ENCODE measurements at regions not wholly inside any gene's neighbourhood (a gene's known extent, or its start where the extent isn't known, plus 50 kb on each side); places are given as distances from the start of the nearest gene placed in this dataset.

DNA sequence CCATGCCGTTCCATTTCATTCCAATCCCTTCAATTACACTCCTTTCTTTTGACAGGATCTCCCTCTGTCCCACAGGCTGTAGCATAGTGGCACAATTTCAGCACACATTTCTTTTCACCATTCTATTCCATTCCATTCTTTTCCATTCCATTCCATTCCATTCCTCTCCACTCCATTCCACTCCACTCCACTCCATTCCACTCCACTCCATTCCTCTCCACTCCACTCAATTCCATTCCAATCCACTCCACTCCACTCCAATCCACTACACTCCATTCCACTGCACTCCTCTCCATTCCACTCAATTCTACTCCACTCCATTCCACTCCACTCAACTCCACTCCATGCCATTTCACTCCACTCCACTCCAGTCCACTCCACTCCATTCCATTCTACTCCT lies 1495.1 kb downstream of the TSPY10 start:
- TF ChIP-seq, protein P1, sequence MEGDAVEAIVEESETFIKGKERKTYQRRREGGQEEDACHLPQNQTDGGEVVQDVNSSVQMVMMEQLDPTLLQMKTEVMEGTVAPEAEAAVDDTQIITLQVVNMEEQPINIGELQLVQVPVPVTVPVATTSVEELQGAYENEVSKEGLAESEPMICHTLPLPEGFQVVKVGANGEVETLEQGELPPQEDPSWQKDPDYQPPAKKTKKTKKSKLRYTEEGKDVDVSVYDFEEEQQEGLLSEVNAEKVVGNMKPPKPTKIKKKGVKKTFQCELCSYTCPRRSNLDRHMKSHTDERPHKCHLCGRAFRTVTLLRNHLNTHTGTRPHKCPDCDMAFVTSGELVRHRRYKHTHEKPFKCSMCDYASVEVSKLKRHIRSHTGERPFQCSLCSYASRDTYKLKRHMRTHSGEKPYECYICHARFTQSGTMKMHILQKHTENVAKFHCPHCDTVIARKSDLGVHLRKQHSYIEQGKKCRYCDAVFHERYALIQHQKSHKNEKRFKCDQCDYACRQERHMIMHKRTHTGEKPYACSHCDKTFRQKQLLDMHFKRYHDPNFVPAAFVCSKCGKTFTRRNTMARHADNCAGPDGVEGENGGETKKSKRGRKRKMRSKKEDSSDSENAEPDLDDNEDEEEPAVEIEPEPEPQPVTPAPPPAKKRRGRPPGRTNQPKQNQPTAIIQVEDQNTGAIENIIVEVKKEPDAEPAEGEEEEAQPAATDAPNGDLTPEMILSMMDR (IDR thresholded peaks at IDR 0.05): no peak
- TF ChIP-seq POLR2A (IDR thresholded peaks at IDR 0.05): no peak
- Histone ChIP-seq H3K9me3 (no peaks in the 10 kb centered on the region), H3K36me3 (no peaks in the 10 kb centered on the region)

DNA sequence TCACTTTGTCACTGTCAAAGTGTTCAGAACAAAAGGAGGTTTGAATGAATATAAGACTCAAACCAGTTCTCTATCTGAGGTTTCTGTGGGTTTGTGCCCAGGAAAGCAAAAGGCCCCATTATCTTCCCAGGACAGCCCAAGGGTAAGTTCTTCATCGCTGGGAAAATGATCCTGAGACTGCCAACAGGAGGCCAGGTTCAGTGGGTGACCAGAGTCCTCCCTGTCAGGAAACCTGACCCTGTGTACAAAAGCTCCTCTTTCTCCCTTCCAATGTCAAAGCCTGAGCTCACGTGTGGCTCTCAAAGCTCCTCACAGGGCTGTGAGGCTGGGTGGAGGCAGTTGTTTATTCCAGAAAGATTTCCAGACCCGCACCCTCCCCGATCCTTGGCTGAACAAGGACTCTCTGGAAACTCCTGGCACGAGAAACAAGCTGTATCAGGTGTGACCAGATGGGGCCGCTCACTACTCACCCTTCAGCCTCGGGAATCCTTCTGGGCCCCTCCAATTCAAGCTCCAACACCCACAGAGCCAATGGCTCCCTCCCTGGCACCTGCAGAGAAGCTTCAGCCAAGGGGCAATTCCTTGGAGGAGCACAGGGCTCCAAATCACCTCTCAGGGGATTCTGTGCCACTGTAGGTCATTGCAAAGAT lies 1516.7 kb downstream of the TSPY10 start:
- no peaks in the 10 kb centered on the region for H3K36me3 ChIP-seq
- TF ChIP-seq, protein P1 (IDR thresholded peaks at IDR 0.05): no peak
- no peak for TF ChIP-seq POLR2A (IDR thresholded peaks at IDR 0.05)
- H3K9me3 ChIP-seq: no peaks in the 10 kb centered on the region
- no peak overlapping the region for H3K4me3 ChIP-seq
- no peaks in the 10 kb centered on the region for H3K4me1 ChIP-seq
- no peak for DNase-seq
- H3K27me3 ChIP-seq: no peaks in the 10 kb centered on the region
- H3K27ac ChIP-seq: no peak overlapping the region

More for the DNA sequence above, 1495.1 kb downstream of the TSPY10 start:
- no peak overlapping the region for H3K27ac ChIP-seq
- no peaks in the 10 kb centered on the region for H3K27me3 ChIP-seq
- H3K4me1 ChIP-seq: no peaks in the 10 kb centered on the region
- no peak for DNase-seq
- H3K4me3 ChIP-seq: no peak overlapping the region

GRCh38 chrY:11063486-11063885 lies 1535.8 kb downstream of the TSPY10 start:
- DNase-seq: no peak
- H3K4me3 ChIP-seq: no peak overlapping the region
- H3K27ac ChIP-seq: no peak overlapping the region
- H3K9me3 ChIP-seq: no peaks in the 10 kb centered on the region
- no peaks in the 10 kb centered on the region for H3K27me3 ChIP-seq
- no peak for TF ChIP-seq POLR2A (IDR thresholded peaks at IDR 0.05)
- TF ChIP-seq, protein P1 (IDR thresholded peaks at IDR 0.05): no peak
- no peaks in the 10 kb centered on the region for H3K4me1 ChIP-seq
- no peaks in the 10 kb centered on the region for H3K36me3 ChIP-seq

GRCh38 chrY:11063960-11064359 lies 1536.3 kb downstream of the TSPY10 start:
- no peaks in the 10 kb centered on the region for H3K27me3 ChIP-seq
- TF ChIP-seq, protein P1 (IDR thresholded peaks at IDR 0.05): no peak
- no peak for TF ChIP-seq POLR2A (IDR thresholded peaks at IDR 0.05)
- no peaks in the 10 kb centered on the region for H3K9me3 ChIP-seq
- DNase-seq: no peak
- H3K4me1 ChIP-seq: no peaks in the 10 kb centered on the region
- H3K4me3 ChIP-seq: no peak overlapping the region
- H3K27ac ChIP-seq: no peak overlapping the region
- no peaks in the 10 kb centered on the region for H3K36me3 ChIP-seq

- TF ChIP-seq, protein P1 (IDR thresholded peaks at IDR 0.05): no peak
- no peak for TF ChIP-seq POLR2A (IDR thresholded peaks at IDR 0.05)
- H3K4me3 ChIP-seq: no peak overlapping the region
- no peak for DNase-seq
- H3K9me3 ChIP-seq: no peaks in the 10 kb centered on the region
- no peaks in the 10 kb centered on the region for H3K36me3 ChIP-seq
- no peak overlapping the region for H3K27ac ChIP-seq
- H3K27me3 ChIP-seq: no peaks in the 10 kb centered on the region
- no peaks in the 10 kb centered on the region for H3K4me1 ChIP-seq
Observed at GRCh38 chrY:11064376-11064775, 1536.7 kb downstream of the TSPY10 start.

DNA sequence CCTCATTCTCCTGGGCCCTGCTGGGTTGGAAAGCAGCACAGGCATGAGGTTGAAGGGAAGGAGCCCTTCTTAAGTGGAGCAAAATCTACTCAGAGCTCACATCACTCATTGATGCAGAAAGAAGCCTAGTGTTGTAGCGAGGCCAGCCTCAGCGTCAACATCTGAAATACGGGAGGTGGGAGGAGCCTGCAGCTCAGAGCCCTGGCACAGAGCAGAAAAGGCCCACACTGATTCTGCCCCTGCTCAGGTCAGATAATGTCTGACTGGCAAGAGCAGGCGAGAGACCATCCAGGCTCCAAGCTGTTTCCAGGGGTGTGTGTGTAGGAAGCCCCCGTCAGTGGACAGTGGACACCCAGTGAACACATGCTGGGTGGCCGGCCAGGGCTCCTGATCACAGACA lies 1541.6 kb downstream of the TSPY10 start:
- TF ChIP-seq, protein P1 (IDR thresholded peaks at IDR 0.05): no peak
- TF ChIP-seq POLR2A (IDR thresholded peaks at IDR 0.05): no peak
- Histone ChIP-seq H3K4me1 (no peaks in the 10 kb centered on the region), H3K27ac (no peak overlapping the region), H3K36me3 (no peaks in the 10 kb centered on the region), H3K9me3 (no peaks in the 10 kb centered on the region), H3K4me3 (no peak overlapping the region), H3K27me3 (no peaks in the 10 kb centered on the region)
- no peak for DNase-seq

Measured in Peyer's patch (tissue), 4 donors.